ENCODE measurements at regions not wholly inside any gene's neighbourhood (a gene's known extent, or its start where the extent isn't known, plus 50 kb on each side); places are given as distances from the start of the nearest gene placed in this dataset.

GRCh38 chr11:79671401-79671800, 230.6 kb upstream of the TENM4 start:
- ATAC-seq (no peak), DNase-seq (no peak)
- Mint-ChIP-seq H3K4me3 (no peak overlapping the region), H3K4me1 (ENCODE audit: low read depth) (no peaks in the 10 kb centered on the region), H3K27me3 (ENCODE audit: low read depth) (no peaks in the 10 kb centered on the region), H3K9me3 (no peaks in the 10 kb centered on the region), H3K36me3 (ENCODE audit: insufficient read depth) (no peaks in the 10 kb centered on the region)

GRCh38 chr11:79670882-79671281, 230.1 kb upstream of the TENM4 start:
- H3K4me1 Mint-ChIP-seq (ENCODE audit: low read depth), result no peaks in the 10 kb centered on the region
- ATAC-seq (no peak), DNase-seq (no peak)
- H3K27me3 Mint-ChIP-seq (ENCODE audit: low read depth), result no peaks in the 10 kb centered on the region
- no peaks in the 10 kb centered on the region for H3K36me3 Mint-ChIP-seq (ENCODE audit: insufficient read depth)
- H3K9me3 Mint-ChIP-seq, result no peaks in the 10 kb centered on the region
- H3K4me3 Mint-ChIP-seq, result no peak overlapping the region

GRCh38 chr11:79668575-79668974, 227.7 kb upstream of the TENM4 start:
- H3K27me3 Mint-ChIP-seq (ENCODE audit: low read depth), result no peaks in the 10 kb centered on the region
- no peak for DNase-seq
- H3K4me1 Mint-ChIP-seq (ENCODE audit: low read depth), result no peaks in the 10 kb centered on the region
- no peak for ATAC-seq
- H3K9me3 Mint-ChIP-seq, result no peaks in the 10 kb centered on the region
- H3K36me3 Mint-ChIP-seq (ENCODE audit: insufficient read depth), result no peaks in the 10 kb centered on the region
- H3K4me3 Mint-ChIP-seq, result no peak overlapping the region

GRCh38 chr11:79667380-79667779, 226.6 kb upstream of the TENM4 start:
- Mint-ChIP-seq H3K36me3 (ENCODE audit: insufficient read depth) (no peaks in the 10 kb centered on the region), H3K4me3 (no peak overlapping the region), H3K4me1 (ENCODE audit: low read depth) (no peaks in the 10 kb centered on the region), H3K9me3 (no peaks in the 10 kb centered on the region), H3K27me3 (ENCODE audit: low read depth) (no peaks in the 10 kb centered on the region)
- DNase-seq (no peak), ATAC-seq (no peak)

GRCh38 chr11:79663017-79663416, 222.2 kb upstream of the TENM4 start:
- H3K4me3 Mint-ChIP-seq, result no peak overlapping the region
- H3K9me3 Mint-ChIP-seq, result no peaks in the 10 kb centered on the region
- no peaks in the 10 kb centered on the region for H3K27me3 Mint-ChIP-seq (ENCODE audit: low read depth)
- no peaks in the 10 kb centered on the region for H3K36me3 Mint-ChIP-seq (ENCODE audit: insufficient read depth)
- no peaks in the 10 kb centered on the region for H3K4me1 Mint-ChIP-seq (ENCODE audit: low read depth)
- no peak for DNase-seq
- no peak for ATAC-seq

- ATAC-seq (no peak), DNase-seq (no peak)
- no peaks in the 10 kb centered on the region for H3K9me3 Mint-ChIP-seq
- H3K27me3 Mint-ChIP-seq (ENCODE audit: low read depth), result no peaks in the 10 kb centered on the region
- H3K36me3 Mint-ChIP-seq (ENCODE audit: insufficient read depth), result no peaks in the 10 kb centered on the region
- no peaks in the 10 kb centered on the region for H3K4me1 Mint-ChIP-seq (ENCODE audit: low read depth)
- no peak overlapping the region for H3K4me3 Mint-ChIP-seq
These were observed 220.5 kb upstream of the TENM4 start for GRCh38 chr11:79661373-79661772.

- Mint-ChIP-seq H3K36me3 (ENCODE audit: insufficient read depth) (no peaks in the 10 kb centered on the region), H3K27me3 (ENCODE audit: low read depth) (peaks cover 2% of the 10 kb centered on the region), H3K4me1 (ENCODE audit: low read depth) (no peaks in the 10 kb centered on the region), H3K4me3 (no peak overlapping the region), H3K9me3 (peaks cover 15% of the 10 kb centered on the region)
- ATAC-seq (no peak), DNase-seq (no peak)
These were observed 208.1 kb upstream of the TENM4 start for GRCh38 chr11:79648766-79649520.

GRCh38 chr11:79637219-79637618, 196.4 kb upstream of the TENM4 start:
- Mint-ChIP-seq H3K36me3 (ENCODE audit: insufficient read depth) (no peaks in the 10 kb centered on the region), H3K4me3 (no peak overlapping the region), H3K9me3 (peaks cover 11% of the 10 kb centered on the region), H3K4me1 (ENCODE audit: low read depth) (no peaks in the 10 kb centered on the region), H3K27me3 (ENCODE audit: low read depth) (no peaks in the 10 kb centered on the region)
- ATAC-seq (no peak), DNase-seq (no peak)

- ATAC-seq, result no peak
- Mint-ChIP-seq H3K27me3 (ENCODE audit: low read depth) (no peaks in the 10 kb centered on the region), H3K36me3 (ENCODE audit: insufficient read depth) (no peaks in the 10 kb centered on the region), H3K9me3 (peaks cover 4% of the 10 kb centered on the region), H3K4me3 (no peak overlapping the region), H3K4me1 (ENCODE audit: low read depth) (no peaks in the 10 kb centered on the region)
- DNase-seq, result no peak
These were observed 194.1 kb upstream of the TENM4 start for GRCh38 chr11:79634905-79635304.

GRCh38 chr11:79627281-79627680, 186.5 kb upstream of the TENM4 start:
- Mint-ChIP-seq H3K9me3 (peaks cover 4% of the 10 kb centered on the region), H3K36me3 (ENCODE audit: insufficient read depth) (no peaks in the 10 kb centered on the region), H3K4me1 (ENCODE audit: low read depth) (no peaks in the 10 kb centered on the region), H3K4me3 (no peak overlapping the region), H3K27me3 (ENCODE audit: low read depth) (no peaks in the 10 kb centered on the region)
- DNase-seq, result no peak
- ATAC-seq, result no peak

GRCh38 chr11:79626135-79627075, 185.6 kb upstream of the TENM4 start:
- H3K36me3 Mint-ChIP-seq (ENCODE audit: insufficient read depth), result no peaks in the 10 kb centered on the region
- peaks cover 4% of the 10 kb centered on the region for H3K9me3 Mint-ChIP-seq
- H3K4me3 Mint-ChIP-seq, result no peak overlapping the region
- DNase-seq (no peak), ATAC-seq (no peak)
- H3K27me3 Mint-ChIP-seq (ENCODE audit: low read depth), result no peaks in the 10 kb centered on the region
- no peaks in the 10 kb centered on the region for H3K4me1 Mint-ChIP-seq (ENCODE audit: low read depth)

- Mint-ChIP-seq H3K4me3 (no peak overlapping the region), H3K27me3 (ENCODE audit: low read depth) (no peaks in the 10 kb centered on the region), H3K9me3 (peaks cover 4% of the 10 kb centered on the region), H3K4me1 (ENCODE audit: low read depth) (no peaks in the 10 kb centered on the region), H3K36me3 (ENCODE audit: insufficient read depth) (no peaks in the 10 kb centered on the region)
- DNase-seq (no peak), ATAC-seq (no peak)
These were observed 182.5 kb upstream of the TENM4 start for GRCh38 chr11:79623375-79623774.

- Mint-ChIP-seq H3K27me3 (ENCODE audit: low read depth) (peaks cover 2% of the 10 kb centered on the region), H3K4me1 (ENCODE audit: low read depth) (no peaks in the 10 kb centered on the region), H3K36me3 (ENCODE audit: insufficient read depth) (no peaks in the 10 kb centered on the region), H3K4me3 (no peak overlapping the region), H3K9me3 (no peaks in the 10 kb centered on the region)
- ATAC-seq, result no peak
- no peak for DNase-seq
These were observed 176.7 kb upstream of the TENM4 start for GRCh38 chr11:79617561-79617960.

- no peaks in the 10 kb centered on the region for H3K4me1 Mint-ChIP-seq (ENCODE audit: low read depth)
- DNase-seq (no peak), ATAC-seq (no peak)
- H3K4me3 Mint-ChIP-seq, result no peak overlapping the region
- no peaks in the 10 kb centered on the region for H3K9me3 Mint-ChIP-seq
- peaks cover 2% of the 10 kb centered on the region for H3K27me3 Mint-ChIP-seq (ENCODE audit: low read depth)
- H3K36me3 Mint-ChIP-seq (ENCODE audit: insufficient read depth), result no peaks in the 10 kb centered on the region
These were observed 175.6 kb upstream of the TENM4 start for GRCh38 chr11:79616392-79616851.

- Mint-ChIP-seq H3K27me3 (ENCODE audit: low read depth) (peaks cover 2% of the 10 kb centered on the region), H3K36me3 (ENCODE audit: insufficient read depth) (no peaks in the 10 kb centered on the region), H3K9me3 (no peaks in the 10 kb centered on the region), H3K4me1 (ENCODE audit: low read depth) (no peaks in the 10 kb centered on the region), H3K4me3 (no peak overlapping the region)
- DNase-seq, result no peak
- no peak for ATAC-seq
These were observed 174.6 kb upstream of the TENM4 start for GRCh38 chr11:79615425-79615824.

Measured in activated T-cell treated with anti-CD3 and anti-CD28 coated beads, Interleukin-2, amount 50 U/mL, for 4 hours (primary cell).